LNCAP (cell line): ENCODE measurements at regions not wholly inside any gene's neighbourhood (a gene's known extent, or its start where the extent isn't known, plus 50 kb on each side); places are given as distances from the start of the nearest gene placed in this dataset.

Experiments
- CTCF ChIP-seq: fragments of 450-650 bp; IDR thresholded peaks from 2 replicates; pipeline ENCODE4 v1.5.1; 2017; ENCODE audit warnings: mild to moderate bottlenecking

DNA sequence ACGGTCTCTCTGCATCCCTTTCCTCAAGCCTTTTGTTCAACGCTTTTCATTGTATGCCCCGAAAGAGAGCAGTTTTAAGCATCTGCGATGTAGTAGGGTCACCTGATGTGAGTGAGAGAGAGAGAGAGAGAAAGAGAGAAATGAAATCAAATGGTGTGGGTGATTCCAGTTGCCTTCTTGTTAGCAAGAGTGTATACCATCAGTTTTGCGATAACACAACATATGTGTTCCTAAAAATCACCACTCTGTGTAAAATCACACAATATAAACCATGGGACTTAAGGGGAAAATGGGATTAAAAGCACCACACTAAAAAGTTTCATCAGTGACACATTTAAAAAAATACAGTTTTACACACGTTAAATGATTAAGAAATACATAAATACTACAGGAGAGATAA, 1102.7 kb upstream of the EEF2KMT start:
- no peak for TF ChIP-seq CTCF

DNA sequence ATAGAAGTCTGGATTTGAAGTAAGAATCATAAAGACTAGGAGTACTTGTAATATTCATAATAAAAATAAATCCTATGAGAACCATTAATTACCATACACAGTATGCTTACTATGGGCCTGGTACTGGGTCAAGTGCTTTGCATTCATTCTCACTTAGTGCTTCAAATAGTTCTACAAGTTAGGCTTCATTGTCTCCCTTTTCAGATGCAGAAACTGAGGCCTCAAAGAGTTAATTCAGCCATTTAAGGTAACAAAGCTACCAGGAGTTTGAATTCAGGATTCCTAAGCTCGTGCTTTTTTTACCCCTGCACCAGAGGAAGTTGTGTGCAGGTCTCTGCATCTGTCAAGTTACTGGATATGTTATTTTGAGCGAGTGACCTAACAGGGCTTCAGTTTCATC, 1098.4 kb upstream of the EEF2KMT start:
- no peak for TF ChIP-seq CTCF

- TF ChIP-seq CTCF = no peak
Observed at GRCh38 chr16:6193718-6194117, 1096.1 kb upstream of the EEF2KMT start.

DNA sequence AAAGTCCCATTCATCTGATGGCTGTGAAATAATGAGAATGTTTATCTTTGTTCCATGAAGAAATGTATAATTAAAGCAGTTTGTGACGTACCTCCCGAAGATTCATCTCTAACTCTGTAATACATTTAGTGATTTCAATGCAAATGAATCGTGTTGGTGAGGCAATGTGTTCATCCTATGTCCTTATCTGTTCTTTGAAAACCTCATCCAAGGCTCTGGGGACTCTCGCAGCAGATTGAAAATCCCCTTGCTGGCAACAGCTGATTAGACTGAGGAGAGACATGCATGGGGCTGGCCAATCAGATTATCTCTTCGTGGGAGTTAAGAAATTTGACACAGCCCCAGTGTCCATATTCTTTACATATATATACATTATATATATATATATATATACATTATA, 1095.4 kb upstream of the EEF2KMT start:
- TF ChIP-seq CTCF = no peak

DNA sequence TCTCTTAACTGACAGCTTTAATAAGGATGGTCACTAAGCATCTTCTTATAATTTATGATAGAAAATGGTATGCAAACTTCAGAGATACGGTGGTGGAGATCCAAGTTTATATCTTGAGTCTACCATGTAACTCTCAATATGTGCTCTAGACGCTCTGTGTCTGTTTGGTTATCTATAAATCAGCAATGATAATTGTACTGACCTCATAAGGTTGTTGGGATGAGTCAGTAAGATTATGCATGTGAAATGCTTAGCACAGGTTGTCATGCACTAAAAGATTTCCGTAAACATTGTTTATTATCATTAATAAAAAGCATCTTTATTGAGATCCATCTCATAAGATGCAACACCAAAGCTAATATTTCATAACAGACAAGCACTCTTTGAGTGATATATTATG, 1094.9 kb upstream of the EEF2KMT start:
- TF ChIP-seq CTCF = no peak

DNA sequence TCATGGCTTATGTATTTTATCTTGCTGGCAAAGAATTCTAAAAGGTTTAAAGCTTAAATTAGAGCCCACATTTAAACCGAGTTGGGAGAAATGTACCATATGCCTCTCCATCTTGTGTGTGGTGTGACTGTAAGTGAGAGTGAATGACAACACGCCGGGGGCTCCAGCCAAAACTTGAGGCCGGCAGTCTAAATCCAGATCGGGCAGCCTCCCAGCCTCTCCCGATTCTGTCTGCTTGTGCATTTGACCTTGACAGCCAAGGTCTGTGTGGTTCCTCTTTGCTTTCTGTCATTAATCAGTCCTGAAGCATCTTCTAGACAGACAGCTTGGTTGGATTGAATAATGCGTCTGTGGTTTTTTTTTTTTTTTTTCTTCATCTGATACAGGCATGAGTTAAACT, 1093.2 kb upstream of the EEF2KMT start:
- TF ChIP-seq CTCF = no peak

- no peak for TF ChIP-seq CTCF
Observed at GRCh38 chr16:6189216-6189615, 1091.6 kb upstream of the EEF2KMT start.

- 0 out of 2 replicates have a peak, but pooled peaks have one; percentile 10 for TF ChIP-seq CTCF
Observed at GRCh38 chr16:6177616-6178180, 1080.1 kb upstream of the EEF2KMT start.
